Left ventricle myocardium inferior (tissue), 1 donor: ENCODE measurements at regions not wholly inside any gene's neighbourhood (a gene's known extent, or its start where the extent isn't known, plus 50 kb on each side); places are given as distances from the start of the nearest gene placed in this dataset.

Source experiments
- DNase-seq: peaks from one replicate; pipeline ENCODE4 v3.0.0-alpha.2; 2020
- H3K27ac ChIP-seq: fragments of 200-600 bp; replicated peaks from 2 replicates; pipeline ENCODE4 v1.8.0; 2021
- H3K27me3 ChIP-seq: fragments of 200-600 bp; 2 replicates; pipeline ENCODE4 v1.8.0; 2021; ENCODE audit warnings: low read depth
- H3K36me3 ChIP-seq: fragments of 200-600 bp; 2 replicates; pipeline ENCODE4 v1.8.0; 2021
- H3K4me1 ChIP-seq: fragments of 200-600 bp; 2 replicates; pipeline ENCODE4 v1.8.0; 2021
- H3K4me3 ChIP-seq: fragments of 200-600 bp; 2 replicates; pipeline ENCODE4 v1.8.0; 2021; ENCODE audit warnings: mild to moderate bottlenecking, moderate library complexity
- H3K9me3 ChIP-seq: fragments of 200-600 bp; replicated peaks from 2 replicates; pipeline ENCODE4 v1.8.0; 2021
- CTCF ChIP-seq: fragments of 200-600 bp; IDR thresholded peaks from 2 replicates; pipeline ENCODE4 v1.8.0; 2021; ENCODE audit warnings: antibody characterized with exemption, mild to moderate bottlenecking, borderline replicate concordance
- intact Hi-C: fragments of 100-400 bp; cut with micrococcal nuclease; formaldehyde crosslinking; loops from one replicate; pipeline ENCODE4 v1.11.0; 2022
- donor health status: DM: no; HTN: yes; CAD: no; lungs with severe emphysema.

- Histone ChIP-seq H3K4me3 (no peak overlapping the region), H3K36me3 (no peaks in the 10 kb centered on the region), H3K9me3 (peaks cover under 1% of the 10 kb centered on the region), H3K27ac (no peak overlapping the region), H3K27me3 (peaks cover 38% of the 10 kb centered on the region), H3K4me1 (no peaks in the 10 kb centered on the region)
- no peak for TF ChIP-seq CTCF
- intact Hi-C loops, result no loop called here
- no peak for DNase-seq
Measured at GRCh38 chr10:131621784-131622624, 278.8 kb upstream of the PPP2R2D start.

- TF ChIP-seq CTCF, result no peak
- intact Hi-C loops, result no loop called here
- no peak for DNase-seq
- Histone ChIP-seq H3K9me3 (peaks cover 16% of the 10 kb centered on the region), H3K27ac (no peak overlapping the region), H3K36me3 (no peaks in the 10 kb centered on the region), H3K4me3 (no peak overlapping the region), H3K27me3 (peaks cover 12% of the 10 kb centered on the region), H3K4me1 (no peaks in the 10 kb centered on the region)
Measured at GRCh38 chr10:131625041-131625440, 275.8 kb upstream of the PPP2R2D start.

- no peak for TF ChIP-seq CTCF
- H3K36me3 ChIP-seq, result no peaks in the 10 kb centered on the region
- no peak for DNase-seq
Measured at GRCh38 chr10:131626274-131626673, 274.5 kb upstream of the PPP2R2D start.

GRCh38 chr10:131629026-131629770 is 271.6 kb upstream of the PPP2R2D start:
- Histone ChIP-seq H3K27me3 (peaks cover 22% of the 10 kb centered on the region), H3K4me1 (no peaks in the 10 kb centered on the region), H3K27ac (no peak overlapping the region), H3K4me3 (no peak overlapping the region), H3K36me3 (no peaks in the 10 kb centered on the region), H3K9me3 (peaks cover 20% of the 10 kb centered on the region)
- intact Hi-C loops, result no loop called here
- DNase-seq, result no peak
- TF ChIP-seq CTCF, result no peak

More at GRCh38 chr10:131626274-131626673, 274.5 kb upstream of the PPP2R2D start:
- Histone ChIP-seq H3K9me3 (peaks cover 16% of the 10 kb centered on the region), H3K27me3 (peaks cover 12% of the 10 kb centered on the region), H3K27ac (no peak overlapping the region), H3K4me1 (no peaks in the 10 kb centered on the region), H3K4me3 (no peak overlapping the region)
- intact Hi-C loops, result no loop called here

- no peak for TF ChIP-seq CTCF
- intact Hi-C loops, result no loop called here
Measured at GRCh38 chr10:131630772-131631258, 270.0 kb upstream of the PPP2R2D start.

More at GRCh38 chr10:131630772-131631258, 270.0 kb upstream of the PPP2R2D start:
- Histone ChIP-seq H3K36me3 (no peaks in the 10 kb centered on the region), H3K4me1 (no peaks in the 10 kb centered on the region), H3K27me3 (peaks cover 31% of the 10 kb centered on the region), H3K9me3 (peaks cover 24% of the 10 kb centered on the region), H3K27ac (no peak overlapping the region), H3K4me3 (no peak overlapping the region)
- no peak for DNase-seq
